PC-9 (cell line): ENCODE measurements at regions not wholly inside any gene's neighbourhood (a gene's known extent, or its start where the extent isn't known, plus 50 kb on each side); places are given as distances from the start of the nearest gene placed in this dataset.

Experiments
- BruUV-seq: library from RNA; stranded (reverse); fragments of 400-500 nt; replicated peaks from 2 replicates; lab custom pipeline; 2021; lab: Mats Ljungman, UMichigan
- CTCF ChIA-PET: fragments of 300-600 bp; sonication (Branson Sonifier 250); formaldehyde crosslinking; loops from one replicate; lab custom pipeline; 2022; ENCODE audit warnings: antibody characterized with exemption; lab: Charles Lee
- POLR2A ChIA-PET: fragments of 300-600 bp; sonication (Branson Sonifier 250); formaldehyde crosslinking; loops from one replicate; lab custom pipeline; 2022; ENCODE audit warnings: antibody characterized with exemption; ENCODE audit not compliant: unreplicated experiment; lab: Charles Lee
- DNase-seq, 2 experiments: peaks; one replicate each; pipeline versions ENCODE4 v3.0.0 to v3.0.0-alpha.2; 2015 to 2022; ENCODE audit warnings: mixed read lengths in 1 of 2
- H2AFZ ChIP-seq: fragments of 200-600 bp; sonication (generic); 2 replicates; pipeline ENCODE4 v1.8.1; 2017; ENCODE audit warnings: antibody characterized with exemption
- H3F3A ChIP-seq: fragments of 200-600 bp; sonication (generic); 2 replicates; pipeline ENCODE4 v1.8.1; 2017; ENCODE audit warnings: antibody characterized with exemption, mild to moderate bottlenecking, low read depth; ENCODE audit not compliant: insufficient read depth
- H3K27ac ChIP-seq: fragments of 200-600 bp; sonication (generic); 2 replicates; pipeline ENCODE4 v1.6.1; 2016; ENCODE audit warnings: mixed run types
- H3K27me3 ChIP-seq: fragments of 200-600 bp; sonication (generic); 2 replicates; pipeline ENCODE4 v1.6.1; 2016; ENCODE audit warnings: low read depth, mixed run types; ENCODE audit not compliant: insufficient read depth
- H3K36me3 ChIP-seq: fragments of 200-600 bp; sonication (generic); 2 replicates; pipeline ENCODE4 v1.6.1; 2016; ENCODE audit warnings: low read depth, mixed run types
- H3K4me1 ChIP-seq: fragments of 200-600 bp; sonication (generic); replicated peaks from 2 replicates; pipeline ENCODE4 v1.6.1; 2016; ENCODE audit warnings: mixed run types; ENCODE audit not compliant: insufficient read depth
- H3K4me2 ChIP-seq: fragments of 200-600 bp; sonication (generic); 2 replicates; pipeline ENCODE4 v1.6.1; 2017; ENCODE audit warnings: mixed run types
- H3K4me3 ChIP-seq: fragments of 200-600 bp; sonication (generic); 2 replicates; pipeline ENCODE4 v1.6.1; 2016; ENCODE audit warnings: mixed run types
- H3K79me2 ChIP-seq: fragments of 200-600 bp; sonication (generic); 2 replicates; pipeline ENCODE4 v1.6.1; 2017; ENCODE audit warnings: low read depth, mixed run types
- H3K9me2 ChIP-seq: fragments of 200-600 bp; sonication (generic); 2 replicates; pipeline ENCODE4 v1.8.1; 2017; ENCODE audit warnings: mild to moderate bottlenecking; ENCODE audit not compliant: insufficient read depth
- H3K9me3 ChIP-seq: fragments of 200-600 bp; sonication (generic); 2 replicates; pipeline ENCODE4 v1.8.1; 2016; ENCODE audit warnings: low read depth; ENCODE audit not compliant: insufficient read depth
- H4K20me1 ChIP-seq: fragments of 200-600 bp; sonication (generic); 2 replicates; pipeline ENCODE4 v1.8.1; 2017; ENCODE audit not compliant: insufficient read depth
- EZH2 ChIP-seq: fragments of 200-600 bp; sonication (generic); IDR thresholded peaks from 2 replicates; pipeline ENCODE4 v1.8.0; 2017; ENCODE audit warnings: antibody characterized with exemption, low read depth
- intact Hi-C: fragments of 100-400 bp; cut with micrococcal nuclease; formaldehyde crosslinking; loops from one replicate; pipeline ENCODE4 v1.10.0; 2022; ENCODE audit not compliant: unreplicated experiment
- TF ChIP-seq, protein P1 (sequence below): fragments of 200-600 bp; sonication (generic); conservative IDR thresholded peaks from 2 replicates; pipeline ENCODE4 v1.6.1; 2017; ENCODE audit warnings: mixed run types, antibody characterized with exemption, mild to moderate bottlenecking, moderate library complexity

DNA sequence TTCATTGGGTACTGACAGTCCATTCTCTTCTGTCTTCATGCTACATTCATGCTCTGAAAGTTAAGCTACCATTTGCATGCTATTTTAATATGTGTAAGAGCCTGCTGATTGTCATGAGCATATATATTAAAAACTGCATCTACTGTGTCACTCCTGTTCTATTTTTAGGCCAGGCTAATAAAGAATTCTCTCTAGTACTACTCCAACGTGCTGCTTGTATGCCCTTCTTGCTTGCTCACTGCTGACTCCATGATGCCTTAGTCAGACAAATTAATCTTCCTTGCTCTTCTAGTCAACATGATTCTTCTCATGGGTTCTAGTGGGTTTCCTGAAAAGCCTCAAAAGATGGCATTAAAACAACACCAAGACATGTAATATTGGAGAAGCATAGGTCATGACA, 1600.1 kb downstream of the DPP10 start:
- intact Hi-C loops, result no loop called here
- no peak overlapping the region for H3K4me2 ChIP-seq
- no peaks in the 10 kb centered on the region for H3K27me3 ChIP-seq
- no peaks in the 10 kb centered on the region for H3K9me3 ChIP-seq
- H3K4me3 ChIP-seq, result no peak overlapping the region
- H4K20me1 ChIP-seq, result no peaks in the 10 kb centered on the region
- H3K4me1 ChIP-seq, result no peaks in the 10 kb centered on the region
- CTCF ChIA-PET, result no interaction called here
- no peaks in the 10 kb centered on the region for H3K9me2 ChIP-seq
- TF ChIP-seq, protein P1, sequence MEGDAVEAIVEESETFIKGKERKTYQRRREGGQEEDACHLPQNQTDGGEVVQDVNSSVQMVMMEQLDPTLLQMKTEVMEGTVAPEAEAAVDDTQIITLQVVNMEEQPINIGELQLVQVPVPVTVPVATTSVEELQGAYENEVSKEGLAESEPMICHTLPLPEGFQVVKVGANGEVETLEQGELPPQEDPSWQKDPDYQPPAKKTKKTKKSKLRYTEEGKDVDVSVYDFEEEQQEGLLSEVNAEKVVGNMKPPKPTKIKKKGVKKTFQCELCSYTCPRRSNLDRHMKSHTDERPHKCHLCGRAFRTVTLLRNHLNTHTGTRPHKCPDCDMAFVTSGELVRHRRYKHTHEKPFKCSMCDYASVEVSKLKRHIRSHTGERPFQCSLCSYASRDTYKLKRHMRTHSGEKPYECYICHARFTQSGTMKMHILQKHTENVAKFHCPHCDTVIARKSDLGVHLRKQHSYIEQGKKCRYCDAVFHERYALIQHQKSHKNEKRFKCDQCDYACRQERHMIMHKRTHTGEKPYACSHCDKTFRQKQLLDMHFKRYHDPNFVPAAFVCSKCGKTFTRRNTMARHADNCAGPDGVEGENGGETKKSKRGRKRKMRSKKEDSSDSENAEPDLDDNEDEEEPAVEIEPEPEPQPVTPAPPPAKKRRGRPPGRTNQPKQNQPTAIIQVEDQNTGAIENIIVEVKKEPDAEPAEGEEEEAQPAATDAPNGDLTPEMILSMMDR, result no peak
- TF ChIP-seq EZH2, result no peak
- H3K27ac ChIP-seq, result no peak overlapping the region
- H3F3A ChIP-seq, result no peaks in the 10 kb centered on the region
- POLR2A ChIA-PET, result no interaction called here
- no peak overlapping the region for H2AFZ ChIP-seq
- no TSS peak for BruUV-seq
- H3K36me3 ChIP-seq, result no peaks in the 10 kb centered on the region
- no peaks in the 10 kb centered on the region for H3K79me2 ChIP-seq
- DNase-seq, result no peak

DNA sequence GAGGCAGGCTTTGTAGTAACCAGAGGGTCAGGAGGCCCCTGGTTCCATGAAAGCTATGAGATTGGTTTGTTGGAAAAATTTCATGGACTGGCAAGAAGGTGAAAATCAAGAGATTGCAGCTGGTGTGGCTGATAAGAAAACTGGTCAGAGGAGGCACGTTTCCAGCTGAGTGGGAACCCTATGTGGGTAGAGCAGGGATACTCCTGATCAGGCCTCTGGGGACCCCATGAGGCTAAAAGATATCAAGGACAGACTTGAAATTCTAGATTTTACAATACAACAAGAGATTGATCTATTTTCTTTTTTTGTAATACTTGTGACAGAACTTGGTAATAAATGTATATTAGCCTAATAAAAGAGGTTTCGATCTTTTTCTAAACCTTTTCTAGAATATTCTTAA, 1615.1 kb downstream of the DPP10 start:
- Histone ChIP-seq H3K27me3 (no peaks in the 10 kb centered on the region), H3K4me2 (no peak overlapping the region), H3K4me1 (no peaks in the 10 kb centered on the region), H3K4me3 (no peak overlapping the region), H3K79me2 (no peaks in the 10 kb centered on the region), H3K9me3 (no peaks in the 10 kb centered on the region), H3K9me2 (no peaks in the 10 kb centered on the region), H4K20me1 (no peaks in the 10 kb centered on the region), H3K36me3 (no peaks in the 10 kb centered on the region), H2AFZ (no peak overlapping the region), H3F3A (no peaks in the 10 kb centered on the region), H3K27ac (no peak overlapping the region)
- no TSS peak for BruUV-seq
- DNase-seq, result no peak
- ChIA-PET POLR2A (no interaction called here), CTCF (no interaction called here)
- intact Hi-C loops, result no loop called here
- no peak for TF ChIP-seq EZH2
- TF ChIP-seq, protein P1, result no peak

DNA sequence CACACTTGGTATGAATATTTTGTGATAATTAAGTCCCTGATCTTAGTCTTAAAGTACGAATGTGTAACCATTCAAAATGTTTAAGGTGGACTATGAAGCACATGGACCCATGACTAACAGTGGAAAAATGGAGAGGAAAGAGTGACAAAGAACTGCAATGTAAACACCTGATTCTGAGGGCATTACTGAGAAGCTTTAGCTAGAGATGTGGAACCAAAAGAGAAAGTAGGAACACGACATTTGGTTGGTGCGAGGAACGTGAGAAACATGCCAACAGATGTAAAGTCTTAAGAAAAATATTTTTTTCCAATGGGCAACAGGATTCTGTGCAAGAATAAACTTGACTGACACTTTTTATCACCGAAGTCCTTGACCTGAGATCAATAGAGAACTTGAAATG, 1618.6 kb downstream of the DPP10 start:
- no peak for TF ChIP-seq EZH2
- TF ChIP-seq, protein P1, result no peak
- Histone ChIP-seq H4K20me1 (no peaks in the 10 kb centered on the region), H3K27ac (no peak overlapping the region), H2AFZ (no peak overlapping the region), H3K4me2 (no peak overlapping the region), H3K79me2 (no peaks in the 10 kb centered on the region), H3K27me3 (no peaks in the 10 kb centered on the region), H3K4me1 (no peaks in the 10 kb centered on the region), H3K9me2 (no peaks in the 10 kb centered on the region), H3K9me3 (no peaks in the 10 kb centered on the region), H3F3A (no peaks in the 10 kb centered on the region), H3K4me3 (no peak overlapping the region), H3K36me3 (no peaks in the 10 kb centered on the region)
- no peak for DNase-seq
- ChIA-PET POLR2A (no interaction called here), CTCF (no interaction called here)
- intact Hi-C loops, result no loop called here
- BruUV-seq, result no TSS peak
